Neural progenitor cell (in vitro differentiated cells): ENCODE measurements at regions not wholly inside any gene's neighbourhood (a gene's known extent, or its start where the extent isn't known, plus 50 kb on each side); places are given as distances from the start of the nearest gene placed in this dataset.

Experiments used
- DNase-seq: peaks from one replicate; pipeline ENCODE4 v3.0.0-alpha.2; 2016; ENCODE audit warnings: low spot score
- H2AFZ ChIP-seq: fragments of 200-600 bp; sonication (generic); replicated peaks from 2 replicates; pipeline ENCODE4 v1.6.1; 2016; ENCODE audit warnings: antibody characterized with exemption
- H3F3A ChIP-seq: fragments of 200-600 bp; sonication (generic); 2 replicates; pipeline ENCODE4 v1.6.1; 2016; ENCODE audit warnings: antibody characterized with exemption, low read depth
- H3K27ac ChIP-seq: fragments of 200-600 bp; sonication (generic); 2 replicates; pipeline ENCODE4 v1.5.1; 2016; ENCODE audit warnings: mild to moderate bottlenecking
- H3K27me3 ChIP-seq: fragments of 200-600 bp; sonication (generic); 2 replicates; pipeline ENCODE4 v1.6.1; 2016; ENCODE audit warnings: mild to moderate bottlenecking, moderate library complexity
- H3K36me3 ChIP-seq: fragments of 200-600 bp; sonication (generic); 2 replicates; pipeline ENCODE4 v1.5.1; 2016
- H3K4me1 ChIP-seq: fragments of 200-600 bp; sonication (generic); 2 replicates; pipeline ENCODE4 v1.6.1; 2016; ENCODE audit warnings: mixed run types
- H3K4me2 ChIP-seq: fragments of 200-600 bp; sonication (generic); 2 replicates; pipeline ENCODE4 v1.6.1; 2016
- H3K4me3 ChIP-seq: fragments of 200-600 bp; sonication (generic); 2 replicates; pipeline ENCODE4 v1.5.1; 2016
- H3K79me2 ChIP-seq: fragments of 200-600 bp; sonication (generic); 2 replicates; pipeline ENCODE4 v1.6.1; 2016; ENCODE audit warnings: low read depth
- H3K9ac ChIP-seq: fragments of 200-600 bp; sonication (generic); 2 replicates; pipeline ENCODE4 v1.6.1; 2016
- H3K9me3 ChIP-seq: fragments of 200-600 bp; sonication (generic); 2 replicates; pipeline ENCODE4 v1.5.1; 2016; ENCODE audit warnings: low read depth
- H4K20me1 ChIP-seq: fragments of 200-600 bp; sonication (generic); 2 replicates; pipeline ENCODE4 v1.6.1; 2016; ENCODE audit warnings: low read depth
- H3K27ac Mint-ChIP-seq: 3 replicates; pipeline ENCODE4 v1.8.0; 2021; ENCODE audit warnings: mixed read lengths
- H3K27me3 Mint-ChIP-seq: 2 replicates; pipeline ENCODE4 v1.8.0; 2022; ENCODE audit warnings: low read depth, mild to moderate bottlenecking, inconsistent platforms, moderate library complexity, mixed read lengths; ENCODE audit not compliant: insufficient read depth
- H3K36me3 Mint-ChIP-seq: 3 replicates; pipeline ENCODE4 v1.8.0; 2021; ENCODE audit warnings: mixed read lengths
- H3K4me1 Mint-ChIP-seq: 3 replicates; pipeline ENCODE4 v1.8.0; 2021; ENCODE audit warnings: mixed read lengths
- H3K4me3 Mint-ChIP-seq: 3 replicates; pipeline ENCODE4 v1.8.0; 2021; ENCODE audit warnings: mild to moderate bottlenecking, moderate library complexity, mixed read lengths
- H3K9me3 Mint-ChIP-seq: 3 replicates; pipeline ENCODE4 v1.8.0; 2020; ENCODE audit warnings: mixed read lengths
- CTCF ChIP-seq: fragments of 200-600 bp; sonication (generic); IDR thresholded peaks from 2 replicates; pipeline ENCODE4 v1.5.1; 2017; ENCODE audit warnings: antibody characterized with exemption, mild to moderate bottlenecking
- EZH2 ChIP-seq: fragments of 200-600 bp; sonication (generic); IDR thresholded peaks from 2 replicates; pipeline ENCODE4 v1.6.1; 2017; ENCODE audit warnings: antibody characterized with exemption, mild to moderate bottlenecking, moderate library complexity
- EZH2phosphoT487 ChIP-seq: fragments of 200-600 bp; sonication (generic); IDR thresholded peaks from 2 replicates; pipeline ENCODE4 v1.6.1; 2017; ENCODE audit warnings: antibody characterized with exemption

GRCh38 chr20:22320245-22320915, 264.0 kb downstream of the FOXA2 start:
- no peak overlapping the region for H2AFZ ChIP-seq
- no peak overlapping the region for H3K27ac Mint-ChIP-seq
- TF ChIP-seq CTCF (no peak), EZH2 (no peak), EZH2phosphoT487 (no peak)

GRCh38 chr20:22315771-22316170, 268.6 kb downstream of the FOXA2 start:
- no peak overlapping the region for H3K27ac ChIP-seq
- H3K4me2 ChIP-seq, result no peak overlapping the region
- Mint-ChIP-seq H3K4me3 (no peak overlapping the region), H3K36me3 (no peaks in the 10 kb centered on the region), H3K9me3 (no peaks in the 10 kb centered on the region), H3K4me1 (no peaks in the 10 kb centered on the region), H3K27ac (no peak overlapping the region), H3K27me3 (peaks cover 10% of the 10 kb centered on the region)
- no peak overlapping the region for H3K9ac ChIP-seq
- TF ChIP-seq CTCF (no peak), EZH2 (no peak), EZH2phosphoT487 (no peak)
- H4K20me1 ChIP-seq, result no peaks in the 10 kb centered on the region
- no peak overlapping the region for H3K4me3 ChIP-seq
- no peaks in the 10 kb centered on the region for H3K36me3 ChIP-seq
- H3F3A ChIP-seq, result no peaks in the 10 kb centered on the region
- H3K4me1 ChIP-seq, result no peaks in the 10 kb centered on the region
- peaks cover 8% of the 10 kb centered on the region for H3K27me3 ChIP-seq
- DNase-seq, result no peak
- H2AFZ ChIP-seq, result no peak overlapping the region
- H3K9me3 ChIP-seq, result no peaks in the 10 kb centered on the region
- H3K79me2 ChIP-seq, result no peaks in the 10 kb centered on the region

More at GRCh38 chr20:22320245-22320915, 264.0 kb downstream of the FOXA2 start:
- Histone ChIP-seq H3F3A (no peaks in the 10 kb centered on the region), H3K27me3 (peaks cover 36% of the 10 kb centered on the region), H3K27ac (no peak overlapping the region), H3K4me3 (no peak overlapping the region), H3K4me2 (no peak overlapping the region), H4K20me1 (no peaks in the 10 kb centered on the region), H3K36me3 (no peaks in the 10 kb centered on the region), H3K4me1 (no peaks in the 10 kb centered on the region), H3K79me2 (no peaks in the 10 kb centered on the region), H3K9me3 (no peaks in the 10 kb centered on the region), H3K9ac (no peak overlapping the region)
- Mint-ChIP-seq H3K9me3 (no peaks in the 10 kb centered on the region), H3K4me3 (no peak overlapping the region), H3K4me1 (no peaks in the 10 kb centered on the region), H3K27me3 (peaks cover 5% of the 10 kb centered on the region), H3K36me3 (no peaks in the 10 kb centered on the region)
- DNase-seq, result no peak

DNA sequence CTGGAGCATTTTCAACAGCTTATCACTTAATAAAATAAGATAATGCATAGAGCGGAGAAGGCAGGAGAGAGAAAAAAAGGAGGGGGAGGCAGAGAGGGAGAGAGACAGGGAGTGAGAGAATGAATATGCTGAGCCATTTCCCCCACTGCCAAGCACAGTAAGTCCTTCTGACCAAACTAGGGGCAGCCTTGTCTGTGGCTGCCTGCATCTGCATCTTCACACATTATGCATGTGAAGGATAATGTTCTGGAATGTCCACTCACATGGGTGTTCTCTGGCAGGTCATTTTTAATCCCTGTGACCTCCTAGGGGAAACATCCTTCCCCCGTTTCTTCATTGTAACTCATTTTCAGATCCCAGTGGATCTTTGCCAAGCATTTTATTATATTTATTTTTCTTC, 269.3 kb downstream of the FOXA2 start:
- no peak for TF ChIP-seq EZH2phosphoT487
- TF ChIP-seq CTCF, result no peak
- TF ChIP-seq EZH2, result no peak
- no peaks in the 10 kb centered on the region for H3K9me3 ChIP-seq
- no peak overlapping the region for H3K9ac ChIP-seq
- no peaks in the 10 kb centered on the region for H3K79me2 ChIP-seq
- no peak overlapping the region for H3K4me2 ChIP-seq
- H3K4me3 ChIP-seq, result no peak overlapping the region
- H3K27me3 ChIP-seq, result peaks cover 10% of the 10 kb centered on the region
- no peaks in the 10 kb centered on the region for H3K4me1 ChIP-seq
- H3K36me3 Mint-ChIP-seq, result no peaks in the 10 kb centered on the region
- no peaks in the 10 kb centered on the region for H3K9me3 Mint-ChIP-seq
- no peak overlapping the region for H2AFZ ChIP-seq
- no peak overlapping the region for H3K27ac Mint-ChIP-seq
- H3K27me3 Mint-ChIP-seq, result peaks cover 10% of the 10 kb centered on the region
- H3K4me1 Mint-ChIP-seq, result no peaks in the 10 kb centered on the region
- H3K4me3 Mint-ChIP-seq, result no peak overlapping the region
- H4K20me1 ChIP-seq, result no peaks in the 10 kb centered on the region
- no peaks in the 10 kb centered on the region for H3K36me3 ChIP-seq
- no peaks in the 10 kb centered on the region for H3F3A ChIP-seq
- H3K27ac ChIP-seq, result no peak overlapping the region
- no peak for DNase-seq
